ENCODE measurements at regions not wholly inside any gene's neighbourhood (a gene's known extent, or its start where the extent isn't known, plus 50 kb on each side); places are given as distances from the start of the nearest gene placed in this dataset.

GRCh38 chr4:188818300-188818699 lies 679.1 kb downstream of the TRIML1 start:
- Histone ChIP-seq H3K4me2 (ENCODE audit: insufficient read depth, low read length, poor library complexity, severe bottlenecking) (no peak overlapping the region), H3K27ac (replicated peaks; ENCODE audit: low read length) (no peak overlapping the region), H4K91ac (ENCODE audit: low read depth, low read length, poor library complexity) (no peak overlapping the region), H2BK5ac (ENCODE audit: low read length) (no peak overlapping the region), H2BK120ac (ENCODE audit: low read depth, low read length) (no peak overlapping the region), H3K4ac (ENCODE audit: low read length) (no peak overlapping the region), H3K9me3 (replicated peaks in 1 of 2; ENCODE audit: control insufficient read depth in 2 of 2, insufficient read depth in 1 of 2, low read depth in 1 of 2, low read length in 2 of 2) (no peaks in the 10 kb centered on the region), H2BK15ac (ENCODE audit: low read length) (no peak overlapping the region), H3K23ac (ENCODE audit: low read depth, low read length, poor library complexity) (no peak overlapping the region), H3K36me3 (replicated peaks in 1 of 2; ENCODE audit: control insufficient read depth in 2 of 2, insufficient read depth in 2 of 2, low read length in 2 of 2) (no peaks in the 10 kb centered on the region), H2AK5ac (ENCODE audit: low read depth, low read length) (no peak overlapping the region), H2BK12ac (ENCODE audit: low read length) (no peak overlapping the region), H4K8ac (ENCODE audit: low read depth, low read length) (no peak overlapping the region), H3K18ac (ENCODE audit: low read length) (no peak overlapping the region), H3K79me1 (ENCODE audit: low read depth, low read length) (no peaks in the 10 kb centered on the region), H3K9ac (ENCODE audit: low read depth, low read length, poor library complexity) (no peak overlapping the region), H3K27me3 (ENCODE audit: control insufficient read depth in 3 of 3, insufficient read depth in 3 of 3, low read depth in 1 of 3, low read length in 3 of 3) (no peaks in the 10 kb centered on the region), H3K14ac (ENCODE audit: low read length) (no peak overlapping the region), H3K4me1 (ENCODE audit: control insufficient read depth in 2 of 2, insufficient read depth in 1 of 2, low read depth in 1 of 2, low read length in 2 of 2) (peaks cover 0 to 10% of the 10 kb centered on the region in 2 donors), H3K4me3 (ENCODE audit: low read length in 2 of 2) (no peak overlapping the region), H2AFZ (ENCODE audit: low read length) (no peak overlapping the region)
- WGBS, 2 donors (ENCODE audit: extremely low coverage in 2 of 2, insufficient read length in 2 of 2, insufficient replicate concordance in 1 of 2) = no CpG with 5 or more reads among the region's 6 CpGs
- DNase-seq (ENCODE audit: low spot score) = no peak

DNA sequence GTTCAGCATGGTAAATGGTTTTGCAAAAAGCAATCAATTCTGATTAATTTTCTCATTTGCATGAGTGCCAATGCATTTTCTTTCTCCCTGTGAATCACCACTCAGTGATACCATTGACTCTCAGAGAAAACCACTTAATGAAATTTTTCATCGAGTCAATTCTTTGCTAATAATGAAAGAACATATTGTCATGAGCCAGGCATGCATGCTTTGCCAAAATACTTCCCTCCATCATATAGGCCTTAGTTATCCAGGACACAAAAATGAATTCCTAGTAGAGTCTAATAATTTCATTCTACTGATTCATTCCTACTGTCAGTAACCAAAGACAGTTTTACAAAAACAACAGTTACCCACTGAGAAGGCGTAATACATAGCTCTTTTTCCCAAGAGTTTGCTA lies 680.0 kb downstream of the TRIML1 start:
- Histone ChIP-seq H2BK15ac (ENCODE audit: low read length) (no peak overlapping the region), H3K14ac (ENCODE audit: low read length) (no peak overlapping the region), H3K27me3 (ENCODE audit: control insufficient read depth in 3 of 3, insufficient read depth in 3 of 3, low read depth in 1 of 3, low read length in 3 of 3) (no peaks in the 10 kb centered on the region), H2BK5ac (ENCODE audit: low read length) (no peak overlapping the region), H2BK12ac (ENCODE audit: low read length) (no peak overlapping the region), H3K79me1 (ENCODE audit: low read depth, low read length) (no peaks in the 10 kb centered on the region), H3K4ac (ENCODE audit: low read length) (no peak overlapping the region), H3K4me3 (ENCODE audit: low read length in 2 of 2) (no peak overlapping the region), H3K9me3 (replicated peaks in 1 of 2; ENCODE audit: control insufficient read depth in 2 of 2, insufficient read depth in 1 of 2, low read depth in 1 of 2, low read length in 2 of 2) (peaks cover 0 to under 1% of the 10 kb centered on the region in 2 donors), H4K91ac (ENCODE audit: low read depth, low read length, poor library complexity) (no peak overlapping the region), H3K4me1 (ENCODE audit: control insufficient read depth in 2 of 2, insufficient read depth in 1 of 2, low read depth in 1 of 2, low read length in 2 of 2) (peaks cover 0 to 11% of the 10 kb centered on the region in 2 donors), H4K8ac (ENCODE audit: low read depth, low read length) (no peak overlapping the region), H2AK5ac (ENCODE audit: low read depth, low read length) (no peak overlapping the region), H3K4me2 (ENCODE audit: insufficient read depth, low read length, poor library complexity, severe bottlenecking) (no peak overlapping the region), H3K36me3 (replicated peaks in 1 of 2; ENCODE audit: control insufficient read depth in 2 of 2, insufficient read depth in 2 of 2, low read length in 2 of 2) (no peaks in the 10 kb centered on the region), H3K27ac (replicated peaks; ENCODE audit: low read length) (no peak overlapping the region), H3K18ac (ENCODE audit: low read length) (no peak overlapping the region), H3K23ac (ENCODE audit: low read depth, low read length, poor library complexity) (no peak overlapping the region), H3K9ac (ENCODE audit: low read depth, low read length, poor library complexity) (no peak overlapping the region), H2AFZ (ENCODE audit: low read length) (no peak overlapping the region), H2BK120ac (ENCODE audit: low read depth, low read length) (no peak overlapping the region)
- no peak for DNase-seq (ENCODE audit: low spot score)
- WGBS, 2 donors (ENCODE audit: extremely low coverage in 2 of 2, insufficient read length in 2 of 2, insufficient replicate concordance in 1 of 2) = no CpG with 5 or more reads among the region's 2 CpGs

- Histone ChIP-seq H3K4me2 (ENCODE audit: insufficient read depth, low read length, poor library complexity, severe bottlenecking) (no peak overlapping the region), H3K23ac (ENCODE audit: low read depth, low read length, poor library complexity) (no peak overlapping the region), H2AFZ (ENCODE audit: low read length) (no peak overlapping the region), H4K8ac (ENCODE audit: low read depth, low read length) (no peak overlapping the region), H3K4me3 (ENCODE audit: low read length in 2 of 2) (no peak overlapping the region), H2BK120ac (ENCODE audit: low read depth, low read length) (no peak overlapping the region), H2BK12ac (ENCODE audit: low read length) (no peak overlapping the region), H3K4ac (ENCODE audit: low read length) (no peak overlapping the region), H3K9ac (ENCODE audit: low read depth, low read length, poor library complexity) (no peak overlapping the region), H2AK5ac (ENCODE audit: low read depth, low read length) (no peak overlapping the region), H3K27ac (replicated peaks; ENCODE audit: low read length) (no peak overlapping the region), H3K79me1 (ENCODE audit: low read depth, low read length) (no peaks in the 10 kb centered on the region), H3K18ac (ENCODE audit: low read length) (no peak overlapping the region), H4K91ac (ENCODE audit: low read depth, low read length, poor library complexity) (no peak overlapping the region), H3K27me3 (ENCODE audit: control insufficient read depth in 3 of 3, insufficient read depth in 3 of 3, low read depth in 1 of 3, low read length in 3 of 3) (no peaks in the 10 kb centered on the region), H2BK15ac (ENCODE audit: low read length) (no peak overlapping the region), H3K4me1 (ENCODE audit: control insufficient read depth in 2 of 2, insufficient read depth in 1 of 2, low read depth in 1 of 2, low read length in 2 of 2) (peaks cover 0 to 11% of the 10 kb centered on the region in 2 donors), H3K9me3 (replicated peaks in 1 of 2; ENCODE audit: control insufficient read depth in 2 of 2, insufficient read depth in 1 of 2, low read depth in 1 of 2, low read length in 2 of 2) (peaks cover 0 to 5% of the 10 kb centered on the region in 2 donors), H3K14ac (ENCODE audit: low read length) (no peak overlapping the region), H3K36me3 (replicated peaks in 1 of 2; ENCODE audit: control insufficient read depth in 2 of 2, insufficient read depth in 2 of 2, low read length in 2 of 2) (no peaks in the 10 kb centered on the region), H2BK5ac (ENCODE audit: low read length) (no peak overlapping the region)
- 100% methylated on average over 1 of the region's 8 CpGs; no CpG with 5 or more reads in 1 of the 2 donors for WGBS, 2 donors (ENCODE audit: extremely low coverage in 2 of 2, insufficient read length in 2 of 2, insufficient replicate concordance in 1 of 2)
- no peak for DNase-seq (ENCODE audit: low spot score)
These were observed 682.3 kb downstream of the TRIML1 start for GRCh38 chr4:188821500-188821899.

GRCh38 chr4:188822698-188823097 lies 683.5 kb downstream of the TRIML1 start:
- H4K91ac ChIP-seq (ENCODE audit: low read depth, low read length, poor library complexity) = no peak overlapping the region
- no peak overlapping the region for H2AFZ ChIP-seq (ENCODE audit: low read length)
- H3K4me3 ChIP-seq (ENCODE audit: low read length in 2 of 2) = no peak overlapping the region
- H3K18ac ChIP-seq (ENCODE audit: low read length) = no peak overlapping the region
- no peak overlapping the region for H3K14ac ChIP-seq (ENCODE audit: low read length)
- no peaks in the 10 kb centered on the region for H3K36me3 ChIP-seq (replicated peaks in 1 of 2; ENCODE audit: control insufficient read depth in 2 of 2, insufficient read depth in 2 of 2, low read length in 2 of 2)
- WGBS, 2 donors (ENCODE audit: extremely low coverage in 2 of 2, insufficient read length in 2 of 2, insufficient replicate concordance in 1 of 2) = no CpG with 5 or more reads among the region's 2 CpGs
- H3K27ac ChIP-seq (replicated peaks; ENCODE audit: low read length) = no peak overlapping the region
- no peak overlapping the region for H2BK15ac ChIP-seq (ENCODE audit: low read length)
- DNase-seq (ENCODE audit: low spot score) = peak; percentile 15
- peaks cover 0 to 5% of the 10 kb centered on the region in 2 donors for H3K9me3 ChIP-seq (replicated peaks in 1 of 2; ENCODE audit: control insufficient read depth in 2 of 2, insufficient read depth in 1 of 2, low read depth in 1 of 2, low read length in 2 of 2)
- H3K79me1 ChIP-seq (ENCODE audit: low read depth, low read length) = no peaks in the 10 kb centered on the region
- H2AK5ac ChIP-seq (ENCODE audit: low read depth, low read length) = no peak overlapping the region
- peaks cover 0 to 11% of the 10 kb centered on the region in 2 donors for H3K4me1 ChIP-seq (ENCODE audit: control insufficient read depth in 2 of 2, insufficient read depth in 1 of 2, low read depth in 1 of 2, low read length in 2 of 2)
- H2BK12ac ChIP-seq (ENCODE audit: low read length) = no peak overlapping the region
- no peak overlapping the region for H3K23ac ChIP-seq (ENCODE audit: low read depth, low read length, poor library complexity)
- no peak overlapping the region for H4K8ac ChIP-seq (ENCODE audit: low read depth, low read length)
- no peak overlapping the region for H2BK5ac ChIP-seq (ENCODE audit: low read length)
- H2BK120ac ChIP-seq (ENCODE audit: low read depth, low read length) = no peak overlapping the region
- H3K4ac ChIP-seq (ENCODE audit: low read length) = no peak overlapping the region
- no peak overlapping the region for H3K9ac ChIP-seq (ENCODE audit: low read depth, low read length, poor library complexity)
- no peaks in the 10 kb centered on the region for H3K27me3 ChIP-seq (ENCODE audit: control insufficient read depth in 3 of 3, insufficient read depth in 3 of 3, low read depth in 1 of 3, low read length in 3 of 3)
- H3K4me2 ChIP-seq (ENCODE audit: insufficient read depth, low read length, poor library complexity, severe bottlenecking) = no peak overlapping the region

All from neuronal stem cell (in vitro differentiated cells).